HG03469 (cell line): ENCODE measurements at regions not wholly inside any gene's neighbourhood (a gene's known extent, or its start where the extent isn't known, plus 50 kb on each side); places are given as distances from the start of the nearest gene placed in this dataset.
"Not testable (repeated sequence)": the region's sequence is repeated elsewhere in the genome, so short reads cannot be mapped to it uniquely, and the experiment has no call there.

Experiments
- ATAC-seq: cut with Tn5 transposase; IDR thresholded peaks from one replicate; pipeline ENCODE4 v1.9.1; 2021; ENCODE audit warnings: mild to moderate bottlenecking, moderate library complexity, moderate number of reproducible peaks; ENCODE audit not compliant: unreplicated experiment

DNA sequence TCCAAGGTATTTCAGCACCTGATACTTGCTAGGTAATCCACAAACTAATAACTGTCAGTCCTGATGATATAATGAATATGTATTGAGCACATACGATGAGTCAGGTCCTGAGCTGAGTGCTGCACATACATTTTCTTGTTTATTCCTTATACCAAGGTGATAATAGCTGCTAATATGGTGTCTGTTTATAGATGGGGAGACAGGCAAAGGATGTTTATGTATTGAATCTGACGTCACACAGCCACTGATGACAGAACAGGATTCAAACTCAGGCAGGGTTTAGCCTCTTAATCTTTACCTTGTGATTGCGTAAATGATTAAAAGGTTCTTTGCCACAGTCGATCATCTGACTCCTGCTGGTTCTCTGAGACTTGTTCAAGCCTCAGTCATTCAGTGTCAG lies 609.9 kb upstream of the CPEB2 start:
- ATAC-seq, result no peak

GRCh38 chr4:14396183-14396582 lies 606.1 kb upstream of the CPEB2 start:
- ATAC-seq, result no peak

DNA sequence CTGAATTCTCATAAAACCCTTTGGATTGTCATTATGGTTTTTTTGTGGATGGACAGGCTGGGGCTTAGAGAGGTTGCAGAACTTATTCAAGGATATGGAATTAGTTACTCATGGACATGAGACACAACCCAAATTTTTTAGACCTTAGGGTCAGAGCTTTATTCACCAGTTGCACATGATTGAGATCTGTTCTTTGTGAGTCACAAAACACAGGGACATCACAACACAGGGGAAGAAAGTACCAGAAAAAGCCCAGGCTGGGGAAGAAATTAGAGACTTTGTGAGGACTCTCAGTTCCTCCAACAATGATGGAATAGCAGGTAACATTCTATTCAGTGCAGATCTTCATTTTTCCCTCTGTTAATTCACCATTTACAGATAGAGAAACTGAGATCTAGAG lies 602.4 kb upstream of the CPEB2 start:
- ATAC-seq, result no peak

DNA sequence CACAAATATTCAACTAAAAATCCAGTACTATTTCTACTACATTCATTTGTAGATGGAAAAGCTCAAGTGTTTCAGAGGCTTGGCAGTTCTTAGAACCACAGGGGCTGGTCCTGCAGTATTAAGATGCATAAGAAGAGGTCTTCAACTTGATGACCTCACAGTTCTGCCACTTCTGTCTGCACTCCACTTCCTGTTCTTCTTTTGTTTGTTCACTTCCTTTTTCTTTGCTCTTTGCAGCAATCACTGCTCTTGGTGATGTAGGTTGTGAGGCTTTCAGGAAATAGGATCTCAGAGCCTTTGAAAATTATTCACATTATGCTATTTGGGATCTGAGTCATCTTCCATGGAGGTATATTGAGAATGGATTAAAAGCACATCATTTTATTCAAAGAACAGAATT lies 602.0 kb upstream of the CPEB2 start:
- ATAC-seq, result no peak

DNA sequence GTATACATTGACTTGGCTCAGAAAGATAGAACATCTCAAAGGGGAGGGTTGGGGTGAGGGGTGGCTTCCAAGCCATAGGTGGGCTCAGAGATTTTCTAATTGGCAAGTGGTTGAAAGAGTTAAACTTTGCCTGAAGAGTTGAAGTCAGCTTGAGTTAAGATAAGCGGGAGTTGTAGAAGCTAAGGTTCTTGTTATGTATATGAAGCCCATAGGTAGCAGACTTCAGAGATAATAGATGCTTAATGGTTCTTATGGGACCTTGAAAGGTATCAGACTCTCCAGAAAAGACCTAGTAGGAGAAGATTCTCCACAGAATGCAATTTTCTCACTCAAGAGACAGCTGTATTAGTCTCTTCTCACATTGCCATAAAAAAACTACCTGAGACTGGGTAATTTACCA lies 599.1 kb upstream of the CPEB2 start:
- ATAC-seq, result no peak

GRCh38 chr4:14404730-14405129 lies 597.6 kb upstream of the CPEB2 start:
- ATAC-seq, result no peak

GRCh38 chr4:14410516-14410915 lies 591.8 kb upstream of the CPEB2 start:
- no peak for ATAC-seq

- no peak for ATAC-seq
Observed at GRCh38 chr4:14415146-14415545, 587.1 kb upstream of the CPEB2 start.

DNA sequence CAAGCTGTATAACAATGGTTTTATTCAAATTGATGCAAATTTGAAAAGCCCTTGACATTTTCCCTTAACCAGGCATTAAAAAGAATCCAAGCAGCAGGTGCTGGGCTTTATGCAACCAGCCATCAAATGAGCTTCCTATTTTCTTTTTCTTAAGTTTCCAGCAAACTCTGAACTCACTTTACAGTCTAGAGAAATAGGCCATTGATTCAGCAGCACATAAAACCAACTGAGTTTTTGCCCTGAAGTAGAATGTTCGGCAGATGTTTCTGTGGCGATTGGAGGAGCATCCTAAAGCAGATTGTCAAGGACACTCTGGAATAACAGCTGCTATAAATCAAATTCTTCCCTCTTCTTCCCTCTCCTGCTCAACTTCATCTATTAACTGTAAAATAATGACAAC lies 582.8 kb upstream of the CPEB2 start:
- ATAC-seq, result no peak

DNA sequence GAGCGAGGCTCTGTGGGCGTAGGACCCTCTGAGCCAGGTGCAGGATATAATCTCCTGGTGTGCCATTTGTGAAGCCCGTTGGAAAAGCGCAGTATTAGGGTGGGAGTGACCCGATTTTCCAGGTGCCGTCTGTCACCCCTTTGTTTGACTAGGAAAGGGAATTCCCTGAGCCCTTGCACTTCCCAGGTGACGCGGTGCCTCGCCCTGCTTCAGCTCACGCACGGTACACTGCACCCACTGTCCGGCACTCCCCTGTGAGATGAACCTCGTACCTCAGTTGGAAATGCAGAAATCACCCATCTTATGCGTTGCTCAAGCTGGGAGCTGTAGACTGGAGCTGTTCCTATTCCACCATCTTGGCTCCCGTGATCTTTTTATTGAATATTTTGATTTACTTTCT lies 576.0 kb upstream of the CPEB2 start:
- ATAC-seq, result not testable (repeated sequence)

DNA sequence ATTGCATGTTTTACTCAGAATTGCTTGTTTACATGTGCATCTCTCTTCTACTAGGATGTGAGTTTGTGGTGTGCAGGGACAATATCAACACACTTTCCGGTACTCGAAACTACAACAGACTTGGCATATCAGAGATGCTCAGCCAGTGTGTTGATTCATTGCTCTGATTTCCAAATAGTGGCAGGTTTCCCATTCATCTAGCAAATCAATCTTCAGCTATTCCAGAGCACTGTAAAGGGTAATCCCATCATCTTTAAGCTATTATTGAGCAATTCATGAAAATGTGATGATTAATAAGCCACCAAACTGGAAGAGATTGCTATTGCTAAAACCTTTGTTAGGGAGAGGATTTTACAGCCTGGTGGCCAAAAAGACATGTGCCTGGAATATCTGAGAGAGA lies 574.2 kb upstream of the CPEB2 start:
- ATAC-seq, result no peak

DNA sequence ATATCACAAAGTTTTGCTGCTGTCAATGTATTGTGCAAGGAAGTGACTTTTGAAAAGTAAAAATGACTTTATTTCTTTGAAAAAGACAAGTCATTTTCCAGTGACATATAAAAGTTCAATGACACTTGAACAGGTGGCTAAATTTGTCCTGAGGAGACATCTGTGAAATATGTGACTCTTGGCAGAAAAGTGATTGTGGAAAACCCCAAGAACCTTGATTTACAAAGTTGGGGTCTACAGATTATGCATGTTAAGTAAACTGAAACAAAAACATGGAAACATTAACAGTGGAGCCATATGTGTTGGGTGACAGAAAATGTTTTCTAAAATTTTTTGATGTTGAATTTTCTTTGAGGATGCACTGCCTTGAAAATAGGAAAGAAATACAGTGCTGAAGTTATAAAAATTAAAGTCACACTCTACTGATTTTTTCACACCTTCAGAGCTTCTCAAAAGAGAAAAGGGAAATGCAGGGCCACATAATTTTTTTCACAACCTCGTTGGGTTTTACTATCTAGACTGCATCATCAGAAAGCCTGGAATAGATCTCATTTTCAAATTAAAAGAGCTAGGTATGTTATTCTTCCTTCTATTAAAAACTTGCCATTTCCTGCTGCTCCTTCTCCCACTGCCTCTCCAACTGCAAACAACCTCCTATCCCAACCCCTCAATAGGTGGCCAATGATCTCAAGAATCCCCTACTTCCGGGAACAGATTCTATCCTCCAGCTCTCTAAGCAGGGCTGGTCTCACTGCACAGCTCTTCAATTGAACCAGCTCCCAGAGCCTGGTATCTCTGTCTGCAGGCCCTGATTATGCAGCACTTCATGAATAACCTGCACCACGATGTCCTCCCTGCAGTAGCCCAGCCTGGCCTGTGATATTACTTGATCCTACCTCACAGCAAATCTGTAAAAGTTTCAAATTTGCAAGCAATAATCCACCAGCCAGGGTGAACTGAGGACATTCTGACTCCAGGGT lies 570.8 kb upstream of the CPEB2 start:
- no peak for ATAC-seq

DNA sequence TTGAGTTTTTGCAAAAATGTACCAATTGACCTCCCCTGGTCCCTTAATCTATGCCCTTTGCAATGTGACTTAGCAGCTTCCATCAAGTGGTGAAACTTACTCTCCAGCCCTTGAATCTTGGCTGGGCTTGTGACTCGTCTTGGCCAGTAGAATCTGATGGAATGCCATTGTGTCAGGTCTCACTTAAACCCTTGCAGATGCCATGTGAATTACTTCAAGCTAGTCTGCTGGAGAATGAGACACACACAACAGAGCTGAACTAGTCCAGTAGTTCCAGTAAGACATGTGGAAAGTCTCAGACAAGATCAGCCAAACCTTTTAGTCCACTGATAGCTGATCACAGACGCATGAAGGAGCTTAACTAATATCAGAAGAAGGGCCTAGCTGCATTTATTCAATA lies 567.8 kb upstream of the CPEB2 start:
- no peak for ATAC-seq

DNA sequence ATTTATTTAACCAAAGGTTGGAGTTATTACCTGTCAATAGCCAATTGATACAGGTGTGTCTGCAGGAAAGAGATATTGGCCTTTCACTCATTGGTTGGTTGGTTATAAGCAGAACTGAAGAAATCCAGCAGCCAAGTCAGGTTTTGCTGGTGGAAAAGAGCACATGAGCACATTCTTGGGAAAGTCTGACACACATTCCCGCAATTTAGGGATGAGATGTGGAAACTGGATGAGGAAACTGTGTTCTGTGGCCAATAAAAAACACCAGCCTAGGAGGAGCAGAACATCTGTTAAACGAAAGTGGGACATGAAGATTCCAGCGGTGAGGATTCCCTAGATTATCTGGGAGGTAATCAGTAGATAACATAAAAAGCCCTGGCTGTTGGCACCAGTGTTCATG lies 567.4 kb upstream of the CPEB2 start:
- ATAC-seq, result no peak

DNA sequence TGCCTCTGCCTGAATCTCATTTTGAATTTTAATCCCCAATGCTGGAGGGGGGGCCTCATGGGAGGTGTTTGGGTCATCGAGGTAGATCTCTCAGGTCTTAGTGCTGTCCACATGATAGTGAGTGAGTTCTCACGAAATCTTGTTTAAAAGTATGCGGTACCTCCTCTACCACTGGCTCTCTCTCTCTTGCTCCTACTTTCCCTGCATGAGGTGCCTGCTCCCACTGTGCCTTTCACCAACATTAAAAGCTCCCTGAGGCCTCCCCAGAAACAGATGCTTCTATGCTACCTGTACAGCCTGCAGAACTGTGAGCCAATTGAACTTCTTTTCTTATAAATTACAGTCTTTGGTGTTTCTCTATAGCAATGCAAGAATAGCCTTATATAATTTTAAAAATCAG lies 560.7 kb upstream of the CPEB2 start:
- ATAC-seq, result no peak

DNA sequence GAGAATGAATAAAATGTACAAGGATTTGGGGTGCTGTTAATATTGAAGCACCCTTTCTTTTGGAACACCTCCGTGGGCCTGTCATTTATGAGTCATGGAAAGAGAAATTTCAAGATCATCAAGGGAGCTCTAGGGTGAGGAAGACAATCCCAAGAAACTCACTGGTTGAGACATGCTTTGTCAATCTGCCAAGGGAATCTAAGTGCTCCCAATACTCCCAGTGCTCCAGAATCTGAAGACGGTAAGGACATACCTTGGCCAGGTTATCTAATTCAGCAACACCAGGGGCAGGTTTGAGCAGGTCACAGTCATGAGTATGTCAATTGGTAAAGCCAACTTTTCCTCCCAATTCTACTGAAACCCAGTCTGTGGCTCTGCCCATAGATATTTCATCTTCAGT lies 556.4 kb upstream of the CPEB2 start:
- ATAC-seq, result no peak

- ATAC-seq, result no peak
Observed at GRCh38 chr4:14446311-14446710, 556.0 kb upstream of the CPEB2 start.

GRCh38 chr4:14446904-14447303 lies 555.4 kb upstream of the CPEB2 start:
- no peak for ATAC-seq

GRCh38 chr4:14449308-14449707 lies 553.0 kb upstream of the CPEB2 start:
- ATAC-seq, result no peak

DNA sequence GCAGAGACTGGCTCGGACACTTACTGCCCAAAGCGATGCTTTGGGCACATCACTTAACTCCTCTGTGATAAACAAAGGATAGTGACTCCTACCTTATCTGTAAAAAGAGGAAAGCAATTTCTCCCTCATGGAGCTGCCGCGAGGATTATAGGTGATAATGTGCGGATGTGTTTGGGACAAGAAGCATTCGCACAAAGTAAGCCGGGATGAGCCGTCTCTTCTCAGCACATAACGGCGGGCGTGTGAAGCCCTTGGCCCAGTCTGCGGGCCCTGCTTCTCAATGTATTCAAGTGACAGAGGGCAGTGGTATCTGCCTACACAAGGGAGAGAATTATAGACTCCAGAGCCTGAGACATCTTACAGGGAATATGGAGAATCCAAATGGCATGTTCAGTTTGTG lies 550.3 kb upstream of the CPEB2 start:
- no peak for ATAC-seq

GRCh38 chr4:14452764-14453163 lies 549.5 kb upstream of the CPEB2 start:
- no peak for ATAC-seq

DNA sequence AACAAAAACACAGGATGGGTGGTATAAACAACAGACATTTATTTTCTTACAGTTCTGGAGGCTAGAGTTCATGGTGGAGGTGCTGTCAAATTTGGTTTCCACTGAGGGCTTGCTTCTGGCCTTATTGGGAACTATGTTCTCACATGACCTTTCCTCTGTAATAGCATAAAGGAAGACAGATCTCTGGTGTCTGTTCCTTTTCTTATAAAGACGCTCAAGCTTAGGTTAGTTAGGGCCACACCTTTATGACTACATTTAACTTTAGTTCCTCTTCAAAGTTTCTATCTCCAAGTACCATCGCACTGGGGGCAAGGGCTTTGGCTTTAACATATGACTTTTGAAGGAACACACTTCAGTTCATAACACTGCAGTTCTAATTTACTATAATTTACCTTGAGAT lies 543.8 kb upstream of the CPEB2 start:
- ATAC-seq, result no peak

DNA sequence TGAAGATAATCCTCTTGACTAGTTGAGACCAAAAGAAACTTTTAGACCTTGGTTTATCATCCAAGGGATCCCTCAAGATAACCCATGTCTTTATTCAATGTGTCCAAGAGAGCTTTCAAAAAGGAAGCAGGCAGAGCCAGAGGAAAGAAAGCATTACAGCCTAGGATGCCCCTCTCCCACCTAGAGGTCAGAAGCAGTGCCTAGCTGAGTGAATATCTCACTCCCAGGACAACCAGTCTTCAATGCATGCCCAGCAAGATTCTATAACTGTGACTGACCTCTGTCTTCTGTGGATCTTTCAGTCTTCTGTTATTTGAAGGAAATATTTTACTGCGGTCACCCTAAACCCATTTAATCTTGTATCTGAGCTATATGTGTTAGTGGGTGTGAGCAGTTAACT lies 537.2 kb upstream of the CPEB2 start:
- no peak for ATAC-seq
